Esophagus (tissue), 2 donors: ENCODE measurements at regions not wholly inside any gene's neighbourhood (a gene's known extent, or its start where the extent isn't known, plus 50 kb on each side); places are given as distances from the start of the nearest gene placed in this dataset.
A peak's percentile ranks its signal among the peaks of the same experiment; 100 is the strongest.
"Not testable (repeated sequence)": the region's sequence is repeated elsewhere in the genome, so short reads cannot be mapped to it uniquely, and the experiment has no call there.

Source experiments
- H3K27ac ChIP-seq, 2 donors: one replicate each; pipeline ENCODE4 v1.5.1; 2013; ENCODE audit warnings: low read depth in 2 of 2, mild to moderate bottlenecking in 2 of 2, inconsistent platforms in 1 of 2, low read length in 1 of 2, moderate library complexity in 1 of 2
- H3K27me3 ChIP-seq, 2 donors: one replicate each; pipeline ENCODE4 v1.6.1; 2013; ENCODE audit warnings: low read length in 2 of 2, control low read depth in 1 of 2, mild to moderate bottlenecking in 1 of 2; ENCODE audit not compliant: insufficient read depth in 2 of 2, control insufficient read depth in 1 of 2
- H3K36me3 ChIP-seq, 2 donors: one replicate each; pipeline ENCODE4 v1.6.1; 2013; ENCODE audit warnings: low read length in 1 of 2; ENCODE audit not compliant: control insufficient read depth in 2 of 2, insufficient read depth in 2 of 2
- H3K4me1 ChIP-seq, 2 donors: one replicate each; pipeline ENCODE4 v1.6.1; 2013; ENCODE audit warnings: low read length in 1 of 2; ENCODE audit not compliant: control insufficient read depth in 2 of 2, insufficient read depth in 2 of 2
- H3K4me3 ChIP-seq, 2 donors: one replicate each; pipeline ENCODE4 v1.5.1; 2013; ENCODE audit warnings: low read length in 2 of 2, mild to moderate bottlenecking in 2 of 2, low read depth in 1 of 2, moderate library complexity in 1 of 2
- H3K9me3 ChIP-seq, 2 donors: one replicate each; pipeline ENCODE4 v1.6.1; 2013; ENCODE audit warnings: mild to moderate bottlenecking in 2 of 2, low read depth in 1 of 2, low read length in 1 of 2, moderate library complexity in 1 of 2; ENCODE audit not compliant: control insufficient read depth in 2 of 2, insufficient read depth in 1 of 2
- WGBS, 2 donors: extraction: QIAGEN DNeasy Blood & Tissue Kit; methylation state at CpG; one replicate each; pipeline ENCODE4 v1.1.7; 2013; 5-methylcytosine and 5-hydroxymethylcytosine counted together
- donor health status: healthy with polysubstance abuse.
- donor health status: Bipolar disorder and iron deficiency.

GRCh38 chr2:132220589-132220988, 58.8 kb upstream of the ANKRD30BL start:
- WGBS, 2 donors = 96 to 97% methylated on average over 27 to 28 of the region's 28 CpGs
- H3K27me3 ChIP-seq = not testable (repeated sequence)

GRCh38 chr2:132221886-132222285, 60.1 kb upstream of the ANKRD30BL start:
- H3K27me3 ChIP-seq, H3K4me3 ChIP-seq, H3K36me3 ChIP-seq, H3K4me1 ChIP-seq, H3K27ac ChIP-seq, H3K9me3 ChIP-seq: not testable (repeated sequence)
- WGBS, 2 donors = 99% methylated on average over 22 of the region's 30 CpGs; no CpG with 5 or more reads in 1 of the 2 donors

More at GRCh38 chr2:132220589-132220988, 58.8 kb upstream of the ANKRD30BL start:
- not testable (repeated sequence) for H3K36me3 ChIP-seq, H3K4me3 ChIP-seq, H3K27ac ChIP-seq, H3K9me3 ChIP-seq, H3K4me1 ChIP-seq

- Histone ChIP-seq H3K9me3 (peaks cover 3 to 10% of the 10 kb centered on the region in 2 donors), H3K27ac (no peak overlapping the region), H3K36me3 (no peaks in the 10 kb centered on the region), H3K27me3 (peaks cover 0 to 2% of the 10 kb centered on the region in 2 donors), H3K4me1 (peaks cover 3% of the 10 kb centered on the region in 2 donors), H3K4me3 (no peak overlapping the region)
- 94 to 96% methylated on average over 37 to 38 of the region's 38 CpGs for WGBS, 2 donors
Measured at GRCh38 chr2:132252191-132252893, 90.6 kb upstream of the ANKRD30BL start.

- Histone ChIP-seq H3K4me1 (peaks cover 3 to 4% of the 10 kb centered on the region in 2 donors), H3K9me3 (peaks cover 8 to 10% of the 10 kb centered on the region in 2 donors), H3K4me3 (no peak overlapping the region), H3K27ac (no peak overlapping the region), H3K27me3 (peaks cover 0 to 3% of the 10 kb centered on the region in 2 donors), H3K36me3 (no peaks in the 10 kb centered on the region)
- 91 to 95% methylated on average over 16 to 17 of the region's 17 CpGs for WGBS, 2 donors
Measured at GRCh38 chr2:132252894-132253264, 91.1 kb upstream of the ANKRD30BL start.

- Histone ChIP-seq H3K36me3 (no peaks in the 10 kb centered on the region), H3K4me3 (no peak overlapping the region), H3K4me1 (peaks cover 3 to 4% of the 10 kb centered on the region in 2 donors), H3K27me3 (peaks cover 0 to 3% of the 10 kb centered on the region in 2 donors), H3K27ac (no peak overlapping the region), H3K9me3 (peaks cover 9 to 10% of the 10 kb centered on the region in 2 donors)
- 94 to 96% methylated on average over 41 to 50 of the region's 50 CpGs for WGBS, 2 donors
Measured at GRCh38 chr2:132253496-132254305, 91.9 kb upstream of the ANKRD30BL start.

- H3K4me1 ChIP-seq, H3K27ac ChIP-seq, H3K36me3 ChIP-seq, H3K4me3 ChIP-seq, H3K27me3 ChIP-seq: not testable (repeated sequence)
- H3K9me3 ChIP-seq = peaks cover 9 to 10% of the 10 kb centered on the region in 2 donors
- 91 to 93% methylated on average over 25 of the region's 25 CpGs for WGBS, 2 donors
Measured at GRCh38 chr2:132254306-132254919, 92.7 kb upstream of the ANKRD30BL start.

- Histone ChIP-seq H3K27ac (no peak overlapping the region), H3K4me1 (peaks cover 3 to 4% of the 10 kb centered on the region in 2 donors), H3K27me3 (peaks cover 0 to 3% of the 10 kb centered on the region in 2 donors), H3K9me3 (peaks cover 9 to 10% of the 10 kb centered on the region in 2 donors), H3K4me3 (no peak overlapping the region), H3K36me3 (no peaks in the 10 kb centered on the region)
- WGBS, 2 donors = 94 to 95% methylated on average over 16 of the region's 16 CpGs
Measured at GRCh38 chr2:132255714-132256113, 94.0 kb upstream of the ANKRD30BL start.

- H3K9me3 ChIP-seq = peaks cover 9 to 10% of the 10 kb centered on the region in 2 donors
- peaks cover 0 to 3% of the 10 kb centered on the region in 2 donors for H3K27me3 ChIP-seq
- H3K4me1 ChIP-seq = peaks cover 3 to 4% of the 10 kb centered on the region in 2 donors
- H3K27ac ChIP-seq = no peak overlapping the region
- 25 to 32% methylated on average over 59 to 68 of the region's 68 CpGs for WGBS, 2 donors
- no peak overlapping the region for H3K4me3 ChIP-seq
- no peaks in the 10 kb centered on the region for H3K36me3 ChIP-seq
Measured at GRCh38 chr2:132256251-132256902, 94.6 kb upstream of the ANKRD30BL start.

- peak overlapping the region in 1 of 2 donors; percentile 12 for H3K4me3 ChIP-seq
Measured at GRCh38 chr2:132256903-132257300, 95.2 kb upstream of the ANKRD30BL start.

More at GRCh38 chr2:132256903-132257300, 95.2 kb upstream of the ANKRD30BL start:
- not testable (repeated sequence) for H3K27me3 ChIP-seq, H3K4me1 ChIP-seq, H3K36me3 ChIP-seq, H3K27ac ChIP-seq
- H3K9me3 ChIP-seq = peaks cover 9 to 10% of the 10 kb centered on the region in 2 donors
- 5 to 7% methylated on average over 26 to 34 of the region's 34 CpGs for WGBS, 2 donors
